Activated CD8-positive, alpha-beta T cell treated with anti-CD3 and anti-CD28 coated beads, Interleukin-2, amount 10 ng/mL, durations not matched to agents 7 days and 5 days (primary cell): ENCODE measurements at regions not wholly inside any gene's neighbourhood (a gene's known extent, or its start where the extent isn't known, plus 50 kb on each side); places are given as distances from the start of the nearest gene placed in this dataset.
"Not testable (repeated sequence)": the region's sequence is repeated elsewhere in the genome, so short reads cannot be mapped to it uniquely, and the experiment has no call there.

Experiments
- ATAC-seq: fragments of 150-1000 bp; cut with Tn5 transposase; one replicate; pipeline ENCODE4 v1.10.0; 2021; ENCODE audit warnings: moderate library complexity
- CTCF ChIA-PET: fragments of 350-600 bp; sonication (Branson Sonifier 250); formaldehyde crosslinking; loops from one replicate; lab custom pipeline; 2021; ENCODE audit warnings: antibody characterized with exemption; lab: Charles Lee
- POLR2A ChIA-PET: fragments of 350-600 bp; sonication (Branson Sonifier 250); formaldehyde crosslinking; loops from one replicate; lab custom pipeline; 2021; ENCODE audit warnings: antibody characterized with exemption; lab: Charles Lee
- DNase-seq: peaks from one replicate; pipeline ENCODE4 v3.0.0-alpha.2; 2020
- H3K27ac Mint-ChIP-seq: one replicate; pipeline ENCODE4 v1.8.0; 2021; ENCODE audit warnings: mild to moderate bottlenecking, mixed read lengths
- H3K27me3 Mint-ChIP-seq: one replicate; pipeline ENCODE4 v1.8.0; 2021; ENCODE audit warnings: low read depth, mixed read lengths
- H3K36me3 Mint-ChIP-seq: one replicate; pipeline ENCODE4 v1.8.0; 2021; ENCODE audit warnings: low read depth, mixed read lengths
- H3K4me1 Mint-ChIP-seq: one replicate; pipeline ENCODE4 v1.8.0; 2021; ENCODE audit warnings: low read depth, mixed read lengths
- H3K4me3 Mint-ChIP-seq: one replicate; pipeline ENCODE4 v1.8.0; 2021; ENCODE audit warnings: mild to moderate bottlenecking, mixed read lengths
- H3K9me3 Mint-ChIP-seq: one replicate; pipeline ENCODE4 v1.8.0; 2022; ENCODE audit warnings: mixed read lengths; ENCODE audit not compliant: insufficient read depth

DNA sequence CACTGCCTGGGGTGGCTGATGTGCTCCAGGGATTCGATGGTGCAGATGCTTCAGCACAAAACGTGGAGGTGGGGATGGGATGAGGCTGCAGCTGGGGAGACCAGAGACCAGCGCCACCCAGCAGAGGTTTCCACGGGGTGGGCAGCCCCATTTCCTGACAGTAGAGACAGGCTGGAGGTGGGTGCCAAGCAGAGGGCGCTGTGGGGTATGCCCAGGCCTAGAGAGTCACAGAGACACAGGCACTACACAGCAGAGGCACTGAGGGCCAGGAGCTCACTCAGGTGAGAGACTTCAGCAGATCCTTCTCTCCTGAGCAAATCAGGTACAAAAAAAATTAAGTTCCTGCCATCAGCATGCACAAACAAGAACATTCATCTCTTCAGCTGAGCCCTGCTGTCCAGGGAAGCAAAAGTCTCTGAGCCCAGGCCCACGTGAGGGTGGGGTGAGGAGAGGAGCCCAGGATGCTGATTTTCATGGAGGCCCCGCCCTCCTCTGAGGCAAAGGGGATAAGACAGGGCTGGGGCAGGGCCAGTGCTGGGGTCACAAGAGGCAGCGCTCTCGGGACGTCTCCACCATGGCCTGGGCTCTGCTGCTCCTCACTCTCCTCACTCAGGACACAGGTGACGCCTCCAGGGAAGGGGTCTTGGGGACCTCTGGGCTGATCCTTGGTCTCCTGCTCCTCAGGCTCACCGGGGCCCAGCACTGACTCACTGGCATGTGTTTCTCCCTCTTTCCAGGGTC lies 53.1 kb downstream of the GGTLC2 start:
- no peak for ATAC-seq
- ChIA-PET CTCF (no interaction called here), POLR2A (interaction anchor here (0.6 kb wide), 1 partner anchor 117 kb away, joined by 3 read pairs; no protein-coding TSS in a partner anchor)
- Mint-ChIP-seq H3K9me3 (no peaks in the 10 kb centered on the region), H3K4me3 (no peak overlapping the region), H3K4me1 (peaks cover 9% of the 10 kb centered on the region), H3K36me3 (no peaks in the 10 kb centered on the region), H3K27ac (no peak overlapping the region), H3K27me3 (peaks cover 4% of the 10 kb centered on the region)
- no peak for DNase-seq

DNA sequence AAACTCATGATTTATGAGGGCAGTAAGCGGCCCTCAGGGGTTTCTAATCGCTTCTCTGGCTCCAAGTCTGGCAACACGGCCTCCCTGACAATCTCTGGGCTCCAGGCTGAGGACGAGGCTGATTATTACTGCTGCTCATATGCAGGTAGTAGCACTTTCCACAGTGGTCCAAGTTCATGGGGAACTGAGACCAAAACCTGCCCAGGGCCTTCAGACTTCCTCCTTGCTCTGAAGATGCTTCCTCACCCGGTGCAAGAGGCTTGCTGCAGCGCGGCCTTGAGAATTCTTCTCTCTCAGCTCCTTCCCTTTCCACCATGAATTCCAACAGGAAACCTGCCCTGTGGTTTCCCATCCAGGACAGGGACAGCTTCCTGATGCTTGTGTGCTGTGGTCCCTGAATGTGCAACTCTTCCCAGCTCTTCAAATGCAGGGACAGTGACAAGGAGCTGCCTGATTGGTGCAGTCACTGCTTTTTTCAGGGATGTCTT lies 53.9 kb downstream of the GGTLC2 start:
- no peak overlapping the region for H3K4me3 Mint-ChIP-seq
- H3K4me1 Mint-ChIP-seq = peaks cover 9% of the 10 kb centered on the region
- ATAC-seq (no peak), DNase-seq (no peak)
- ChIA-PET CTCF (no interaction called here), POLR2A (no interaction called here)
- H3K9me3 Mint-ChIP-seq = no peaks in the 10 kb centered on the region
- H3K36me3 Mint-ChIP-seq = no peaks in the 10 kb centered on the region
- H3K27ac Mint-ChIP-seq = no peak overlapping the region
- peaks cover 4% of the 10 kb centered on the region for H3K27me3 Mint-ChIP-seq

DNA sequence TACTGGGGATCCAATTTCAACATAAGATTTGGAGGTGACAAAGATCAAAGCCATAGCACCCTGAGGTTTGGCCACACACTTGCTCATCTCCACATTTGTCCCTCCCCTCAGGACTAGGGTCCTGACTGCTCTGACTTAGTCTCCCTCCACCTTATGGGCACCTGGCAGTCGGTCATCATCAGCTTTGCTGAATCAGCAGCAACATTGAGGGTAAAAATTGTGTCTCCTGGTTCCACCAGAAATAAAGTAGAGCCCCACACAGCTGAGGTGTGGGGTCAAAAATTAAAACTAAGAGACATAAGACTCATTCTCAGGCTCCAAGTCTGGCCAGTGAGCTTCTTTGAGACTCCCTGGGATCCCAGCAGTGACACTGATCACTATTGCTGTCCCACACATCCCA lies 56.2 kb downstream of the GGTLC2 start:
- H3K4me1 Mint-ChIP-seq = peaks cover 9% of the 10 kb centered on the region
- CTCF ChIA-PET = interaction anchor here (0.9 to 3.2 kb wide), 2 partner anchors 20 to 44 kb away, joined by 3 to 15 read pairs; no protein-coding TSS in a partner anchor
- H3K27me3 Mint-ChIP-seq = peaks cover 4% of the 10 kb centered on the region
- DNase-seq = no peak
- H3K36me3 Mint-ChIP-seq = no peaks in the 10 kb centered on the region
- POLR2A ChIA-PET = no interaction called here
- H3K9me3 Mint-ChIP-seq = no peaks in the 10 kb centered on the region
- no peak for ATAC-seq
- H3K4me3 Mint-ChIP-seq = no peak overlapping the region
- H3K27ac Mint-ChIP-seq = no peak overlapping the region

DNA sequence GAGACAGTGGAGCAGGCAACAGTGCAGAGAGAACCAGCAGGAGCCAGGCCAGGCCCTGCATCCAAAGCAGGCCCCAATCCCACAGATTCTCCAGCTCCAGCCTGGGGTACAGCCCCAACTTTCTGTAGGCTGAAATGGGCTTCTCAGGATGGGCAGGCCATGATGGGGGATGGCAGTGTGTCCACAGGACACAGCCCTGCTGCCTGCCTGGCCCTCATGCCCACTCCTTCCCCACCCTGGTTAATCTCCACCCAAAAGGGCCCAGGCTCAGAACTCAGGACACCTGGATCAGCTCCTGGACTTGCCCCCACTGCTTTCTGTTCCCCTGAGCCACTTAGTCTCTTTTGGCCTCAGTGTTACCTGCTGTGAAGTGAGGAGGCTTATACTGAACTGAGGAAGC lies 57.1 kb downstream of the GGTLC2 start:
- ATAC-seq, POLR2A ChIA-PET, H3K9me3 Mint-ChIP-seq, H3K36me3 Mint-ChIP-seq, H3K27me3 Mint-ChIP-seq, H3K27ac Mint-ChIP-seq, DNase-seq, H3K4me1 Mint-ChIP-seq, H3K4me3 Mint-ChIP-seq: not testable (repeated sequence)
- CTCF ChIA-PET = interaction anchor here (0.7 to 3.5 kb wide), 11 partner anchors 9 to 258 kb away, joined by 3 to 15 read pairs (median 5); partner anchors contain the start of gene PRAME

DNA sequence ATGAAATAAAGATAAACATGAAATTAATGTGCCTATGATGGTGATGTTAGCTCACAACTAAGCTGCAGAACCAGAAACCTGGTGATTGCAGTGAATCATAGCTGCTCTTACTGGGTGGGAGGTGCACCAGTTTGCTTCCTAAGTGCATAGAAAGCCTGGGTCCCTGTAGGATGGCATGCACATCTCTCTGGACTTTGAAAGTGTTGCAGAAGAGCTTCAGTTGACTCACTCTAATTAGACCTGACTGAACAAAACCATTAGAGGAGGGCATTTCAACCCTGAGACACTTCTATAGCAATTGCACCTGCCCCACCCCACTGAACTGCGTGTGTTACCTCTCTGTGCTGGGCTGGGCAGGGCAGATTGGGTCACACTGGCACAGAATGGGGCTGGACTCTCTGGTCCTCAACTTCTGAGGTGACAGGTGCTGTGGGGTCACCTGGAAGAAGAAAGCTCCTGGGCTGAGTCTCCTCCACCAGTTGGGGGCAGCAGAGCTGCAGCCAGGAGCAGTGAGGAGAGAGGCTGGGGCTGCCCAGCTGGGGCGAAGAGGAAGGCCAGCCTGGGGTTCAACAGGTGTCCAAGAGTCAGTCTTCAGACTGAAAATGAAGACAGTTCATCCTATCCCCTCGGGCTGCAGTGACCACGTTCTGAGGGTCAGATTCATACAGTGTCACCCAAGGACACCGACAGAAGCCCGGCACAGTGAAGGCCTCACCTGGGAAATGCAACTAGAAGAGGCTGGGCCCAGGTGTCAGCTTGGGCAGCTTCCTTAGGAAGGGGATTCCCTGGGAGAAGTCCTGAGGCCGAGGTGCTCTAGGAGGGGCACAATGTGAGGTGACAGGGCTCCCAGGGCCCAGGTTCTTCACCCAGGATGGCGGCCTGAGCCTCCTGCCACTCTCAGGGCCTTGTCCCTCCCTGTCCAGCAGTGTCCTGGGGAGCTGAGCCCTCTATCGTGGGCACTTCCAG lies 58.1 kb downstream of the GGTLC2 start:
- H3K9me3 Mint-ChIP-seq = no peaks in the 10 kb centered on the region
- no peak for DNase-seq
- no peak overlapping the region for H3K27ac Mint-ChIP-seq
- H3K36me3 Mint-ChIP-seq = no peaks in the 10 kb centered on the region
- peaks cover 9% of the 10 kb centered on the region for H3K4me1 Mint-ChIP-seq
- POLR2A ChIA-PET = no interaction called here
- H3K4me3 Mint-ChIP-seq = no peak overlapping the region
- no peak for ATAC-seq
- peaks cover 2% of the 10 kb centered on the region for H3K27me3 Mint-ChIP-seq
- CTCF ChIA-PET = interaction anchor here (0.6 to 3.5 kb wide), 14 partner anchors 10 to 257 kb away, joined by 3 to 15 read pairs (median 4); partner anchors contain the start of gene PRAME

DNA sequence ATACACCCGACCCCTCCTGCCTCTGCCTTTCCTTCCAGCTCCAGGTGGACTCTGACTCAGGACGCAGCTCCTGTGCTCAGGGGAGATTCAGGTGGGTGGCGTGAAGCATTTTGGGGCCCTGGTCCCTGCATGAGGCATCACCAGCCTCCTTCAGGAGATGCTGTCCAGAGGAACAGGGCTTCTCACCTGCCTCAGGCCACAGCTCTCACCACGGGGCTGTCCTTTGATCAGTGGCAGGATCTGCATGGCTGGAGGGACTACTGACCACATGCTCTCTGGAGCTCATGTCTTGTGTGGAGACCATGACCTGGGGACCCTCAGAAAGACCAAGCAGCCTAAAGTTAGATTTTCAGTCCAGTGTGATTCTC lies 58.8 kb downstream of the GGTLC2 start:
- DNase-seq = no peak
- Mint-ChIP-seq H3K27me3 (peaks cover 2% of the 10 kb centered on the region), H3K4me1 (peaks cover 9% of the 10 kb centered on the region), H3K36me3 (no peaks in the 10 kb centered on the region), H3K9me3 (no peaks in the 10 kb centered on the region), H3K4me3 (no peak overlapping the region), H3K27ac (no peak overlapping the region)
- ChIA-PET POLR2A (no interaction called here), CTCF (interaction anchor here (1.1 to 3.5 kb wide), 9 partner anchors 11 to 252 kb away, joined by 3 to 15 read pairs (median 10); no protein-coding TSS in a partner anchor)
- no peak for ATAC-seq

DNA sequence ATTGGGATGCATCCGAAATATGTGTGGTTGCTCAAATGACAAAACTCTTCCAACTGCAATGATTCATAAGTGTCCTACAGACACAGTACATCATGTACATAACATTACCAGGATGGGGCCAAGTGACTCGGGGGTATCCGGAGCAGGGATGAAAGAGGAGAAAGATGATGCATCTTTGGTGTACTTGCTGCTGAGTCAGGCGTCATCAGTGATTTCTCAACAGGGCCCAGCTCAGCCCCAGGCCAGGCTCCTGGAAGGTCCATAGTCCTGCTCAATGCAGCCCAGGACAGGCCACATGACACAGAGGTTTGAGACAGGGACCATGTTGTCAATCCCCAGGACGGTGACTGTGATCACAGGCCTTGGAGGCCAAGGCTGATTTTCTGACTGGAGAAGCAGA lies 59.3 kb downstream of the GGTLC2 start:
- peaks cover 9% of the 10 kb centered on the region for H3K4me1 Mint-ChIP-seq
- no peaks in the 10 kb centered on the region for H3K36me3 Mint-ChIP-seq
- no peak for ATAC-seq
- no peaks in the 10 kb centered on the region for H3K9me3 Mint-ChIP-seq
- POLR2A ChIA-PET = no interaction called here
- no peak for DNase-seq
- H3K27ac Mint-ChIP-seq = no peak overlapping the region
- CTCF ChIA-PET = interaction anchor here (0.8 to 3.5 kb wide), 7 partner anchors 11 to 182 kb away, joined by 3 to 14 read pairs (median 3); no protein-coding TSS in a partner anchor
- no peak overlapping the region for H3K4me3 Mint-ChIP-seq
- H3K27me3 Mint-ChIP-seq = peaks cover 2% of the 10 kb centered on the region

DNA sequence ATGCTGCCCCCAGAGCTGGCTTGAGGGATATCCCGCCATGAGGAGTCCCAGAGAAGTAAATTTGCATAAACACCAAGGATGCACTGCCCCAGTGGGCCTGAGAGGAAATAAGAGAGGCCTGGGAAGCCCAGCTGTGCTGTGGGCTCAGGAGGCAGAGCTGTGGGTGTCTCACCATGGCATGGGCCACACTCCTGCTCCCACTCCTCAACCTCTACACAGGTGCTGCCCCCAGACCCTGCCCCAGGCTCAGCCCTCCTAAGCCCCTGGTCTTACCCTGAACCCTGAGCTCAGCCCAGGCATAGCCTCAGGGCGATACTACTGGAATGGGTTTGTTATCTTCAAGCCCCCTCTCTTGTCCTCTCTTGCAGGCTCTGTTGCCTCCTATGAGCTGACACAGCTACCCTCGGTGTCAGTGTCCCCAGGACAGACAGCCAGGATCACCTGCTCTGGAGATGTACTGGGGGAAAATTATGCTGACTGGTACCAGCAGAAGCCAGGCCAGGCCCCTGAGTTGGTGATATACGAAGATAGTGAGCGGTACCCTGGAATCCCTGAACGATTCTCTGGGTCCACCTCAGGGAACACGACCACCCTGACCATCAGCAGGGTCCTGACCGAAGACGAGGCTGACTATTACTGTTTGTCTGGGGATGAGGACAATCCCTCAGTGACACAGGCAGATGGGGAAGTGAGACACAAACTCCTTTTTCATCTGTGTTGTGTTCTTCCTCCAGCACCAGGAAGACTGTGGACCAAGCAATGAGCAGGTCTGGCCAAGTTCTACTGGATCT lies 59.9 kb downstream of the GGTLC2 start:
- Mint-ChIP-seq H3K27me3 (peaks cover 2% of the 10 kb centered on the region), H3K36me3 (no peaks in the 10 kb centered on the region)

DNA sequence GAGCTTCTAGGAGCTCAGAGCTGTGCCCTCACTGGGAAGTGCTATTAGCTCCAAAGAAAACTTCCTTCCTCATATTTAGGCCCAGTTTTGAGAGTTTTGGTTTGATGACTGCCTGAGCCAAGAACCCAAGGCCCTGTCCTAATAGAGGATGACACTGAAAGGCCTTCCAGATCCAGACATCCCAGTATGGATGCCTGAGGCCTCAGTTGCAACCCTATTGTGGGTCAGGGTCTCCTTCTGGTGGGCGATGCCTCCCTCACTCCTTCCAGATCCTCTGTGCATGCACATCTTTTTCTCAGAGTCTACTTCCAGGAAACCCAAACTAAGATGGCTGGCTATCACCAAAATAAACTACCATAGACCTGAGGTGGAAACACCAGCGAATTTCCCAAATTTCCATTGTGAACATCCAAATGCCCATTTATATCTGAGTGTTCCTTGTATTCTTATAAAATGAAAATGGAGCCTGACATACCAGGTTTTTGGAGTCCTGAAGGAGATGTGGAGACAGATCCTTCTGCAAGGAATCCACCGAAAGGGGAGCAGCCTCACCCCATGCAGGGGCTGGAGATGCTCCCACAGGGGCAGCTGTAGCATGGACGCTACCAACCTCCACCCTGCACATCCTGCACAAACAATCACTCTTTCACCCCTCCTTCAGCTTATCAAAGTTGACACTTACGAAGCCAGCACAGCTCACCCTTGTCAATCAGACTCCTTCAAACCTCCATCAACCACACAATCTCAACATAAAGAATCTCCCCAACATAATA lies 61.1 kb downstream of the GGTLC2 start:
- DNase-seq = no peak
- no peak overlapping the region for H3K4me3 Mint-ChIP-seq
- H3K9me3 Mint-ChIP-seq = no peaks in the 10 kb centered on the region
- H3K4me1 Mint-ChIP-seq = peaks cover under 1% of the 10 kb centered on the region
- peaks cover 2% of the 10 kb centered on the region for H3K27me3 Mint-ChIP-seq
- H3K36me3 Mint-ChIP-seq = no peaks in the 10 kb centered on the region
- no peak for ATAC-seq
- H3K27ac Mint-ChIP-seq = no peak overlapping the region
- CTCF ChIA-PET = interaction anchor here (0.7 to 2.4 kb wide), 4 partner anchors 13 to 178 kb away, joined by 3 to 7 read pairs (median 4); no protein-coding TSS in a partner anchor
- POLR2A ChIA-PET = no interaction called here

More for the DNA sequence above, 59.9 kb downstream of the GGTLC2 start:
- ATAC-seq (no peak), DNase-seq (no peak)
- ChIA-PET POLR2A (no interaction called here), CTCF (interaction anchor here (0.8 to 3.5 kb wide), 7 partner anchors 10 to 181 kb away, joined by 3 to 14 read pairs (median 3); no protein-coding TSS in a partner anchor)
- Mint-ChIP-seq H3K4me1 (peaks cover 8% of the 10 kb centered on the region), H3K4me3 (no peak overlapping the region), H3K9me3 (no peaks in the 10 kb centered on the region), H3K27ac (no peak overlapping the region)

DNA sequence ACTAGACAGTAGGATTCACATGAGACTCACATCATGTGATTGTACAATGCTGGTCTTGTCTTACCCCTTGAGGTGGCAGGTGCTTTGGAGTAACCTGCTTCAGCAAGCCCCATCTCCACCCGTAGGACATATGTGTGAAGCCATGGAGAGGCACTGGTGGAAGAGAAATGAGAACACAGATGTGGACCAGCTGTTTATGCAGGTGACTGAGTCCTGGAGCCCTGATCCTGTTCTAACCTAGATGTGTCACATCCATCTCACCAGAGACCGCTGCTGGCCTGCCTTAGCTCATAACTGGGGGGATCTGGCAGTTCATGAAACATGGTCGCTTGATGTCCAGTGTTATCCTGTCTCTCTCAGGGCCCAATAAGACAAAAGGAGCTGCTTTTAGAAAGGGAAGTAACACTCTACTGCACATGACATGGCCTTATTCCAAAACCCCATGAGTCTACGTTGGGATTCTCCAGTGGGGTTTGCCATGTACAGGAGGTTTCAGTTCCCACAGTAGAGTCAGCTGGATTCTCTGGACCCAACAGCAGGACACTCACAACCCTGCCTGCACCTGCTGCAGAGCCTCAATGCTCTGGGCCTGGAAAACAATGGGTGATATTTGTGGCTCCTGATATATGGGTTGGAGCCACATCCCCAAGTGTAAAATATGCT lies 62.0 kb downstream of the GGTLC2 start:
- no peaks in the 10 kb centered on the region for H3K36me3 Mint-ChIP-seq
- no peaks in the 10 kb centered on the region for H3K4me1 Mint-ChIP-seq
- ATAC-seq (no peak), DNase-seq (no peak)
- no peaks in the 10 kb centered on the region for H3K27me3 Mint-ChIP-seq
- no peaks in the 10 kb centered on the region for H3K9me3 Mint-ChIP-seq
- H3K4me3 Mint-ChIP-seq = no peak overlapping the region
- no peak overlapping the region for H3K27ac Mint-ChIP-seq
- CTCF ChIA-PET = interaction anchor here (0.7 to 2.4 kb wide), 6 partner anchors 8 to 178 kb away, joined by 3 to 7 read pairs (median 3); no protein-coding TSS in a partner anchor
- POLR2A ChIA-PET = no interaction called here
